Gastrocnemius medialis (tissue), 4 donors: ENCODE measurements at regions not wholly inside any gene's neighbourhood (a gene's known extent, or its start where the extent isn't known, plus 50 kb on each side); places are given as distances from the start of the nearest gene placed in this dataset.

ENCODE experiments used
- CTCF ChIP-seq, 5 experiments: fragments of 450-650 bp in 3 of 5; fragments of 200-600 bp in 2 of 5; sonication (generic) in 2 of 5; IDR thresholded peaks in 4 of 5; conservative IDR thresholded peaks in 1 of 5; 1 replicate in 4 of 5; 2 replicates in 1 of 5; pipeline ENCODE4 v1.5.1; 2016 to 2019; ENCODE audit warnings: antibody characterized with exemption in 5 of 5, mild to moderate bottlenecking in 3 of 5, moderate library complexity in 3 of 5
- POLR2A ChIP-seq, 2 donors: fragments of 450-650 bp; IDR thresholded peaks; one replicate each; pipeline ENCODE4 v1.6.1; 2017; ENCODE audit warnings: antibody characterized with exemption in 2 of 2, mild to moderate bottlenecking in 2 of 2, moderate library complexity in 2 of 2

GRCh38 chr12:67116134-67116533 lies 153.0 kb upstream of the CAND1 start:
- no peak for TF ChIP-seq CTCF (IDR thresholded peaks at IDR 0.05 in 4 of 5, conservative IDR thresholded peaks at IDR 0.05 in 1 of 5)
- no peak for TF ChIP-seq POLR2A (IDR thresholded peaks at IDR 0.05)
